COLO668 (cell line): ENCODE measurements at regions not wholly inside any gene's neighbourhood (a gene's known extent, or its start where the extent isn't known, plus 50 kb on each side); places are given as distances from the start of the nearest gene placed in this dataset.
"Not testable (repeated sequence)": the region's sequence is repeated elsewhere in the genome, so short reads cannot be mapped to it uniquely, and the experiment has no call there.

Experiments
- DNase-seq: peaks from one replicate; lab custom pipeline; 2025; ENCODE audit not compliant: unreplicated experiment; lab: John Stamatoyannopoulos, UW

GRCh38 chr2:185628985-185629384 lies 109.6 kb upstream of the FSIP2 start:
- DNase-seq: peak; percentile 6

- DNase-seq: no peak
Observed at GRCh38 chr2:185633621-185634020, 105.0 kb upstream of the FSIP2 start.

GRCh38 chr2:185638771-185639170 lies 99.8 kb upstream of the FSIP2 start:
- no peak for DNase-seq

GRCh38 chr2:185640588-185640987 lies 98.0 kb upstream of the FSIP2 start:
- DNase-seq: no peak

- no peak for DNase-seq
Observed at GRCh38 chr2:185643434-185643833, 95.2 kb upstream of the FSIP2 start.

GRCh38 chr2:185644828-185645227 lies 93.8 kb upstream of the FSIP2 start:
- no peak for DNase-seq

- no peak for DNase-seq
Observed at GRCh38 chr2:185645529-185645928, 93.1 kb upstream of the FSIP2 start.

GRCh38 chr2:185658750-185659149 lies 79.9 kb upstream of the FSIP2 start:
- no peak for DNase-seq

GRCh38 chr2:185663811-185664210 lies 74.8 kb upstream of the FSIP2 start:
- no peak for DNase-seq

- DNase-seq: no peak
Observed at GRCh38 chr2:185664384-185664783, 74.2 kb upstream of the FSIP2 start.

GRCh38 chr2:185665251-185665814 lies 73.3 kb upstream of the FSIP2 start:
- DNase-seq: no peak

GRCh38 chr2:185667452-185667851 lies 71.2 kb upstream of the FSIP2 start:
- no peak for DNase-seq

GRCh38 chr2:185668710-185669109 lies 69.9 kb upstream of the FSIP2 start:
- no peak for DNase-seq

GRCh38 chr2:185674232-185674631 lies 64.4 kb upstream of the FSIP2 start:
- no peak for DNase-seq

GRCh38 chr2:185676316-185676715 lies 62.3 kb upstream of the FSIP2 start:
- DNase-seq: no peak

- DNase-seq: not testable (repeated sequence)
Observed at GRCh38 chr2:185687001-185687400, 51.6 kb upstream of the FSIP2 start.

- no peak for DNase-seq
Observed at GRCh38 chr2:185687967-185688366, 50.6 kb upstream of the FSIP2 start.
